ENCODE measurements at regions not wholly inside any gene's neighbourhood (a gene's known extent, or its start where the extent isn't known, plus 50 kb on each side); places are given as distances from the start of the nearest gene placed in this dataset.

- no peak for TF ChIP-seq CTCF (IDR thresholded peaks at IDR 0.05; ENCODE audit: borderline replicate concordance, control extremely low read depth, extremely low read depth, insufficient read depth, missing control alignments)
- no peak for DNase-seq (ENCODE audit: low spot score)
- in situ Hi-C loops (cut with MboI; ENCODE audit: low sequenced_read_pairs, unreplicated experiment) = no loop called here
Observed at GRCh38 chr2:120465989-120466703, 120.2 kb downstream of the INHBB start.

- in situ Hi-C loops (cut with MboI; ENCODE audit: low sequenced_read_pairs, unreplicated experiment) = no loop called here
- no peak for TF ChIP-seq CTCF (IDR thresholded peaks at IDR 0.05; ENCODE audit: borderline replicate concordance, control extremely low read depth, extremely low read depth, insufficient read depth, missing control alignments)
- no peak for DNase-seq (ENCODE audit: low spot score)
Observed at GRCh38 chr2:120466704-120467054, 120.7 kb downstream of the INHBB start.

- TF ChIP-seq CTCF (IDR thresholded peaks at IDR 0.05; ENCODE audit: borderline replicate concordance, control extremely low read depth, extremely low read depth, insufficient read depth, missing control alignments) = no peak
- in situ Hi-C loops (cut with MboI; ENCODE audit: low sequenced_read_pairs, unreplicated experiment) = no loop called here
Observed at GRCh38 chr2:120468136-120468535, 122.2 kb downstream of the INHBB start.

GRCh38 chr2:120469426-120469825, 123.5 kb downstream of the INHBB start:
- TF ChIP-seq CTCF (IDR thresholded peaks at IDR 0.05; ENCODE audit: borderline replicate concordance, control extremely low read depth, extremely low read depth, insufficient read depth, missing control alignments) = no peak
- in situ Hi-C loops (cut with MboI; ENCODE audit: low sequenced_read_pairs, unreplicated experiment) = no loop called here
- no peak for DNase-seq (ENCODE audit: low spot score)

More at GRCh38 chr2:120468136-120468535, 122.2 kb downstream of the INHBB start:
- no peak for DNase-seq (ENCODE audit: low spot score)

DNA sequence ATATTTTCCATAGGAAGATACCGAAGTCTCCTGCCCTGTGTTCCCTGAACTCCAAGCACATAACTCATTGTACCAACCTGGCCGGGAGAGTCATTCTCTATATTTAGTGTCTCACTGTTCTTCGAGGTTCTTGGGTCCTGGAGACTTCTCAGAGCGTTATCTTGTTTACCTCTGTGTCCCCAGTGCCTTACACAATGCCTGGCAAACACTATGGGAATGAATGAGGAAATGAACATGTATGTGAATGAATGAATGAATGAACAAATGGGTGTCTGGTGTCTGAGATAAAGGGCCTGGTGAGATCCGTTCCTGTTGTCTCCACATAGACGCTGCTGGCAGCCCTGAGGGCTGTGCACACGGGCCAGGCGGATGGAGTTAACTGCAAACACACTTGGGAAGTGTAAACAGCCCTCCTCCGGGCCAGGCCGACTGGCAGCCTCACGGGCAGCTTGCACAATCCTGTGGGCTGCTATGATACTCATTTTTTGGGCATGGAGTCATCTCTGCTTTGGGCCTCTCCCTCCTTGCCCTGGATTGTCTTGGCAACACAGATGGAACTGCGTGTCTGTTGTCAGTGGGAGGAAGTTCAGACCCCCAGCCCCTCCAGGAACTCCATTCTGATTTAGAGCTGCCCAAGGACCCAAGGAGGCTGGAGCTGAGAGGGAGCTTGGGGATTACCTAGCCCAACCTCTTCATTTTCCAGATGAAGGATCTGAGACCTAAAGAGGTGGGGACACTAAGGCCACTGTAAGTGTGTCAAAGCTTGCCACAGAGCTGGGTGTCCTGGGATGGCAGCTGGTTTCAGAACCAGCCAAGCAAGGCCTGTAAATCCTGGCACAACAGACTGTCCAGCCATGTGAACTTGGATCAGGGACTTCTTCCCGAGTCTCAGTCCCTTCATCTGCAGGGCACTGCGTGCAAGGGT, 124.4 kb downstream of the INHBB start:
- no peak for TF ChIP-seq CTCF (IDR thresholded peaks at IDR 0.05; ENCODE audit: borderline replicate concordance, control extremely low read depth, extremely low read depth, insufficient read depth, missing control alignments)
- DNase-seq (ENCODE audit: low spot score) = no peak
- in situ Hi-C loops (cut with MboI; ENCODE audit: low sequenced_read_pairs, unreplicated experiment) = no loop called here

GRCh38 chr2:120471166-120471565, 125.2 kb downstream of the INHBB start:
- in situ Hi-C loops (cut with MboI; ENCODE audit: low sequenced_read_pairs, unreplicated experiment) = no loop called here
- no peak for DNase-seq (ENCODE audit: low spot score)
- no peak for TF ChIP-seq CTCF (IDR thresholded peaks at IDR 0.05; ENCODE audit: borderline replicate concordance, control extremely low read depth, extremely low read depth, insufficient read depth, missing control alignments)
